Glutamatergic neuron (in vitro differentiated cells): ENCODE measurements at regions not wholly inside any gene's neighbourhood (a gene's known extent, or its start where the extent isn't known, plus 50 kb on each side); places are given as distances from the start of the nearest gene placed in this dataset.

Experiments used
- DNase-seq: peaks from one replicate; pipeline ENCODE4 v3.0.0; 2022
- H3K27ac Mint-ChIP-seq: one replicate; pipeline ENCODE4 v1.8.0; 2020; ENCODE audit warnings: mild to moderate bottlenecking, mixed read lengths, inconsistent platforms; ENCODE audit not compliant: unreplicated experiment
- H3K27me3 Mint-ChIP-seq: one replicate; pipeline ENCODE4 v1.8.0; 2020; ENCODE audit warnings: mild to moderate bottlenecking, moderate library complexity, mixed read lengths, inconsistent platforms; ENCODE audit not compliant: unreplicated experiment
- H3K36me3 Mint-ChIP-seq: one replicate; pipeline ENCODE4 v1.8.0; 2020; ENCODE audit warnings: mild to moderate bottlenecking, mixed read lengths, inconsistent platforms; ENCODE audit not compliant: unreplicated experiment
- H3K4me1 Mint-ChIP-seq: one replicate; pipeline ENCODE4 v1.8.0; 2020; ENCODE audit warnings: mild to moderate bottlenecking, low read depth, mixed read lengths, inconsistent platforms; ENCODE audit not compliant: unreplicated experiment
- H3K4me3 Mint-ChIP-seq: one replicate; pipeline ENCODE4 v1.8.0; 2020; ENCODE audit warnings: mild to moderate bottlenecking, mixed read lengths, inconsistent platforms; ENCODE audit not compliant: unreplicated experiment
- H3K9me3 Mint-ChIP-seq: one replicate; pipeline ENCODE4 v1.8.0; 2020; ENCODE audit warnings: mild to moderate bottlenecking, moderate library complexity, mixed read lengths, inconsistent platforms; ENCODE audit not compliant: unreplicated experiment
- CTCF ChIP-seq: fragments of 200-600 bp; sonication (generic); IDR thresholded peaks from one replicate; pipeline ENCODE4 v1.5.0; 2021; ENCODE audit not compliant: partially characterized antibody, unreplicated experiment

GRCh38 chr4:178081176-178081575 is 638.9 kb upstream of the AGA start:
- Mint-ChIP-seq H3K9me3 (peaks cover 2% of the 10 kb centered on the region), H3K4me1 (peaks cover 23% of the 10 kb centered on the region), H3K27me3 (peaks cover 2% of the 10 kb centered on the region), H3K4me3 (no peak overlapping the region), H3K36me3 (no peaks in the 10 kb centered on the region), H3K27ac (no peak overlapping the region)
- no peak for DNase-seq
- no peak for TF ChIP-seq CTCF

GRCh38 chr4:178081896-178082295 is 639.7 kb upstream of the AGA start:
- H3K27me3 Mint-ChIP-seq = peaks cover 2% of the 10 kb centered on the region
- peaks cover 23% of the 10 kb centered on the region for H3K4me1 Mint-ChIP-seq
- TF ChIP-seq CTCF = no peak
- H3K36me3 Mint-ChIP-seq = no peaks in the 10 kb centered on the region
- DNase-seq = no peak
- H3K4me3 Mint-ChIP-seq = no peak overlapping the region
- no peak overlapping the region for H3K27ac Mint-ChIP-seq
- H3K9me3 Mint-ChIP-seq = peaks cover 2% of the 10 kb centered on the region

- peaks cover 2% of the 10 kb centered on the region for H3K9me3 Mint-ChIP-seq
- TF ChIP-seq CTCF = no peak
Measured at GRCh38 chr4:178082906-178083305, 640.7 kb upstream of the AGA start.

GRCh38 chr4:178083968-178084367 is 641.7 kb upstream of the AGA start:
- TF ChIP-seq CTCF = no peak
- peaks cover 2% of the 10 kb centered on the region for H3K27me3 Mint-ChIP-seq
- H3K4me3 Mint-ChIP-seq = no peak overlapping the region
- DNase-seq = no peak
- peaks cover 20% of the 10 kb centered on the region for H3K4me1 Mint-ChIP-seq
- H3K36me3 Mint-ChIP-seq = no peaks in the 10 kb centered on the region
- no peak overlapping the region for H3K27ac Mint-ChIP-seq
- peaks cover 2% of the 10 kb centered on the region for H3K9me3 Mint-ChIP-seq

More at GRCh38 chr4:178082906-178083305, 640.7 kb upstream of the AGA start:
- H3K4me3 Mint-ChIP-seq = no peak overlapping the region
- no peak overlapping the region for H3K27ac Mint-ChIP-seq
- no peaks in the 10 kb centered on the region for H3K36me3 Mint-ChIP-seq
- H3K4me1 Mint-ChIP-seq = peaks cover 22% of the 10 kb centered on the region
- H3K27me3 Mint-ChIP-seq = peaks cover 2% of the 10 kb centered on the region
- DNase-seq = no peak

GRCh38 chr4:178086320-178086719 is 644.1 kb upstream of the AGA start:
- Mint-ChIP-seq H3K4me1 (peaks cover 12% of the 10 kb centered on the region), H3K27ac (no peak overlapping the region), H3K27me3 (no peaks in the 10 kb centered on the region), H3K4me3 (no peak overlapping the region), H3K36me3 (no peaks in the 10 kb centered on the region), H3K9me3 (peaks cover 2% of the 10 kb centered on the region)
- no peak for TF ChIP-seq CTCF
- no peak for DNase-seq
